ENCODE measurements at regions not wholly inside any gene's neighbourhood (a gene's known extent, or its start where the extent isn't known, plus 50 kb on each side); places are given as distances from the start of the nearest gene placed in this dataset.

DNA sequence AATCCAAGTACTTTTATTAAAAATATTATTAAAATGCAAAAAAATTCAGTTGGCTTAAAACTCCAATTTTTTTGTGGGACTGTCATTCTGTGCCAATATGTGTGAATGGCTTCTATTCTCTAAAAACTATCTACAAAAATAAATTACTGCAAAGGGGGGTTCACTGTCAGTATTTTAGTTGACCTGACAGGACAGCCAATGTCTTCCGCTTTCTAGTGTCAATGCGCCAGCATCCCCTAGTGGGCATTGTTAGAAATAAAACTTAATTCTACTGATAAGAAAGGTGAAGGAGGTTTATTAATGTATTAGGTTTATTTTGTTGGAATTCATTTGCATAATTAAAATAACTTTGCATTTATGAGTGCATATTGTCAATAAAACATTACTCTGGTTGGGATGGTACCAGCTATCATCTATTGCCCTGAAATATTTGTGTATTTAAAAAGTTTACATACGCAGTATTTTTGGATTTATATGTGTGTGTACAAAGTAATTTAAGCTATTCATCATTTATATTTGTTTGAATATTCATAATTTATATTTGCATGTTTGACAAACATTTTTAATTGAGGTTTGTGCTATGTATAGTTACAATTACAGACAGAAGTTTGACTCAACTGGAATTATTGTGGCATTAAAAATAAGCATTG lies 527.2 kb downstream of the FLRT2 start:
- peak; percentile 58 for DNase-seq (ENCODE audit: low spot score)

DNA sequence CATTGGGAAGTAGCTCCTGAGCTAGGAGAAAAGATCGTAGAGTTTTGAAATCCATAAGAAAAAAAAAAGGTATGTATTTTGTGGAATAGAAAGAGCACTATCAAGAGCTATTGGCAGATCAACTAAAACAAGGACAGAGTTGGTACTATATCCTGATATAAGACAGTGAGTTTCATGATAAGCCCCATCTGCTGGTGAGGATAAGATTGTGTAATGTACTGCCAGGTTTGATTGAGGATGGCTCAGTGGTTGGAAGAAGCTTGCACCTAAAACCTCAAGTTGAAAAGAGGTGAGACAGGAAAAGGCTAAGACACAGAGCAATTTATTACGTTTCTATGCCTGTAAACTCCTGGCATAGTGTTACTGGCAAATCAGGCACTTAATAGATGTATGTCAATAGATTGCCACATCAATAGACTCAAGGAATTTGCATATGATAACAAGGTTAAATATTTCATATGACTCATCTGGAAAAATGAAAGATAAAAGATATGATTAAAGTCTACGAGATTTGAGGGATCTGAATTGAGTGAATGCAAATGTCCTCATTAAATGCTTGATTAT lies 525.6 kb downstream of the FLRT2 start:
- DNase-seq (ENCODE audit: low spot score) = peak; percentile 16

DNA sequence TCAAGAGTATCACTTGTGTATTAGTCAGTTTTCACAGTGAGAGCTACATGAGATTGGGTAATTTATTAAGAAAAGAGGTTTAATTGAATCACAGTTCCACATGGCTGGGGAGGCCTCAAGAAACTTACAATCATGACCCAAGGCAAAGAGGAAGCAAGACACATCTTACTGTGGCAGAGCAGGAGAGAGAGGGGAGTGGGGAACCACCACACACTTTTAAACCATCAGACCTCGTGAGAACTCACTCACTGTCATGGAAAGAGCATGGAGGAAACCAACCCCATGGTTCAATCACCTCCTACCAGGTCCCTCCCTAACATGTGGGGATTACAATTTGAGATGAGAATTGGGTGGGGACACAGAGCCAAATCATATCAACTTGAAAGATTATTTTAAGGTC lies 522.9 kb downstream of the FLRT2 start:
- DNase-seq (ENCODE audit: low spot score) = no peak

- peak; percentile 7 for DNase-seq (ENCODE audit: low spot score)
Measured at GRCh38 chr14:86050757-86051156, 520.8 kb downstream of the FLRT2 start.

GRCh38 chr14:86050072-86050683 lies 520.2 kb downstream of the FLRT2 start:
- DNase-seq (ENCODE audit: low spot score) = no peak

GRCh38 chr14:86039176-86039575 lies 509.2 kb downstream of the FLRT2 start:
- no peak for DNase-seq (ENCODE audit: low spot score)

DNA sequence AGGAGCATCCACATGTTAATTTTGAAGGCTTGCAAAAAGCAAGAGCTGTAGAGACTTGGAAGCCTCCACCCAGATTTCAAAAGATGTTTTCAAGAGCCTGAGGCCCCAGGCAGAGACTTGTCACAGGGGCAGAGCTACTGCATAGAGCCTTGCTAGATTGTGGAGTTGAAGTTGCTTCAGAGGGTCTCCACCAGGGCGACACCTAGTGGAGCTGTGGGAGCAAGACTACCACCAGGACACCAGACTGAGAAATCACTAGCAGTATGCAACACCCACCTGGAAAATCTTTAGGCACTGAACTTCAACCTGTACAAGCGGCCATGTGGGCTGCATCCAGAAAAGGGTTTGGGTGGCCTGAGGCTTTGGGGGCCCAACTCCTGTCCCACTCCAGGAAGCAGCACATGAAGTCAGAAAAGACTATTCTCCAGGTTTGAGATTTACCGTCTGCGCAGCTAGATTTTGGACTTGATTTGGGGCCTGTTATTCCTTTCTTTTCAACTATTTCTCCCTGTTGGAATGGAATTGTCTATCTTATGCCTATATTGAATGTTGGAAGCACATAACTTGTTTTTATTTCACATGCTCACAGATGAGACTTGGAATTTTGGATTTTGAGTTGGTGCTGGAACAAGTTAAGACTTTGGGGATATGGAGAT lies 508.6 kb downstream of the FLRT2 start:
- DNase-seq (ENCODE audit: low spot score) = peak; percentile 49

- no peak for DNase-seq (ENCODE audit: low spot score)
Measured at GRCh38 chr14:86035882-86036281, 505.9 kb downstream of the FLRT2 start.

DNA sequence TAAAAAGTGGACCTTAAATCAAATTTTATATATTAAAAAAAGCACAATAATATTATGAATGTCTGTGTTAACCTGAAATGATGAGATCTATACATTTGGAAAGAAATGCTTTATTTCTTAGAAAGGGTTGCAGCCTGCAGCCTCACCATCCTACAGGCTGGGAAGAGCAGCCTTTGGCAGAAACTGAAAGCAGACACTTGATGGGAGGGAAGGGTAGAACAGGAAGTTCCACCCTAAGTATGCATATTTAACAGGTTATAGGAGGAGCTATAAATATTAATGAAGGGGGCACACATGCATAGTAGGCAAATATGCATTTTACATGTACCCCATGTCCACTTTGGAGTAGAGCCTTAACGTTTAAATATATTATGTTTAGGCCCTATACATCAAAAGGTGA lies 498.0 kb downstream of the FLRT2 start:
- DNase-seq (ENCODE audit: low spot score) = no peak

DNA sequence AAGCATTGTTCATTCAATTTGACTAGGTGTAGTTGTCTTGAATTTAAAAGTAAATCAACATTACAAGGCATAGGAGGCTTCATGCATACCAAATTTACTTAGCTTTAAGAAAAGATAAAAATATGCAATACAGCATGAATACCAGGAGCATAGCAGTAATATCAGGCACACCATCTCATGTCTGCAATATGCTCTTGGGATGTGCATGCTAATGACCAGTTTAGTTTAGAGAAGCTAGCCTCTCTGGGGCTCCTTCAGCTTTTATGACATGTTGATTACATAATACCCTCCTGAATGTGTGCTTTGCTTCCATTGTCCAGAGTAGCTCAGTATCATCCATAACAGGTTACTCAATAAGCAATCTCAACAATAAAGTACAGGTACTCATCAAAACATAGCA lies 497.2 kb downstream of the FLRT2 start:
- no peak for DNase-seq (ENCODE audit: low spot score)

- no peak for DNase-seq (ENCODE audit: low spot score)
Measured at GRCh38 chr14:86022031-86022629, 492.2 kb downstream of the FLRT2 start.

DNA sequence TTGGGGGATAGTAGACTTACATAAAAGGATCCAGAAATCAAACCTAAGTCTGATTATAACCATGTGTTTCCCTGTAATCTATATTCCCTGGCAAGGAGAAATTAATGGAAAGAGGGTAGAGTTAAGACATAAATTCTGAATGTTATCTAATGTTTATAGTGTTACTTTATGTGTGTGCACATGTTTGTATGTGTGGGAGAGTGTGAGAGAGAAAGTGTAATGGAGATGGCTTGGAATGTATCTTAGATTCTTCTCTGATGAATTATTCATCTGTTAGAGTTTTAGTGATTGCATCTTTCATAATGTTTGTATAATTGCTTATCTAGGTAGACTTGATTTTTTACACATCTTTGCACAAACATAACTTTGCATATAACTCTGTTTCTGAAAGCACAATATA lies 490.9 kb downstream of the FLRT2 start:
- no peak for DNase-seq (ENCODE audit: low spot score)

DNA sequence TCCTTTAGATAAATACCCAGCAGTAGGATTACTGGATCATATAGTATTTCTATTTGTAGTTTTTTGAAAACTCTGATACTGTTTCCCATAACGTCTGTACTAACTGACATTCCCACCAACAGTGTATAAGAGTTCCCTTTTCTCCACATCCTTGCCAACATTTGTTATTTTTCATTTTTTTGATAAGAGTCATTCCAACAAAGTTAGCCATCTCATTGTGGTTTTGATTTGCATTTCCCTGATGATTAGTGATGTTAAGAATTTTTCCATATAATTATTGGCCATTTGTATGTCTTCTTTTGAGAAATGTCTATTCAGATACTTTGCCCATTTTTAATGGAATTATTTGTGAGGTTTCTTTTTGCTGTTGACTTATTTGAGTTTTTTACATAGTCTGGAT lies 486.0 kb downstream of the FLRT2 start:
- no peak for DNase-seq (ENCODE audit: low spot score)

DNA sequence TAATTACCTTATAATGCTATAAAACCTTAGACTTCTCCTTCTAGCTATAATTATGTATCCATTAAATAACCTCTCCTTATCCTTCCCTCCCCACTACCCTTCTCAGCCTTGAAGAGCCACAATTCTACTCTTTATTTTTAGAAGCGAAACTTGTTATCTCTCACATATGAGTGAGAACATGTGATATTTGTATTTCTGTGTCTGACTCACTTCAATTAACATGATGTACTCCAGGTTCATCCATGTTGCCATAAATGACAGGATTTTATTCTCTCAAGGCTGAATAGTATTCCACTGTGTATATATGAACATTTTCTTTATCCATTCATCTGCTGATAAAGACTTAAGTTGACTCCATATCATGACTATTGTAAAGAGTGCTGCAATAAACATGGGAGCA lies 485.6 kb downstream of the FLRT2 start:
- DNase-seq (ENCODE audit: low spot score) = no peak

DNA sequence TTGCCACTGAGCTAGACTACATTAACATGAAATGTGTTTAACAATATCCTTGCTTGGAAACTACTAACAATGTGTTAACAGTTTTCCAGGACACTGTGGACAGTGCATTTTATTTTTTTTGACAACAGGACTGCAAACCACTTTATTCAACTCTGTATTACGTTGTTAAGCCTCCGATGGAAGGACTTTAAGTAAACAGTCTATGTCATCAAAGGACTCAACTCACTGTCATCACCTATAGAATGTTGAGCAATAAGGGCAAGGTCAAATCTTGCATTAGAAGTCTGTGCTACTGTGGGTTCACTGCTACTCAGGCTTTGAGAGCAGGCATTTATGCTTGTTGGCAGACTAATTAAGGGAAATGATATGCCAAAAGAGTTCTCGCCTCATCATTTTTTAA lies 483.7 kb downstream of the FLRT2 start:
- DNase-seq (ENCODE audit: low spot score) = no peak

DNA sequence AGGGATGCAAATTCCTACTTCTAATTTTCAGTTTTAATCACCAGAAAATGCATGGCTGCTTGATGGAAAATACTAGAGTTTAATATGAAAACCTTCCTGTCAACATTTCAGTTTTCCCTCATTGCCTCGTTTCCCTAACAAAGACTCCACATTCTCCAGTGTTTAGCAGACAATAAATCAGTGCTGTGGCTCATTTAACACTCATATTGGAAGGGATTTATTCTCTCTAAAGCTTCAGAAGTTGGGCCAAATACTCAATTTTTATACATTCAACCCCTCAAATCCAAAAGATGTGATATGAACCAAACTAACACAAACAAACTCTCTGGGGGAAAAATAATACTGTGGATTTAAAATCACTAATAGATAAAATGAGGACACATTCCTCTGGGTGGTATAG lies 482.5 kb downstream of the FLRT2 start:
- no peak for DNase-seq (ENCODE audit: low spot score)

DNA sequence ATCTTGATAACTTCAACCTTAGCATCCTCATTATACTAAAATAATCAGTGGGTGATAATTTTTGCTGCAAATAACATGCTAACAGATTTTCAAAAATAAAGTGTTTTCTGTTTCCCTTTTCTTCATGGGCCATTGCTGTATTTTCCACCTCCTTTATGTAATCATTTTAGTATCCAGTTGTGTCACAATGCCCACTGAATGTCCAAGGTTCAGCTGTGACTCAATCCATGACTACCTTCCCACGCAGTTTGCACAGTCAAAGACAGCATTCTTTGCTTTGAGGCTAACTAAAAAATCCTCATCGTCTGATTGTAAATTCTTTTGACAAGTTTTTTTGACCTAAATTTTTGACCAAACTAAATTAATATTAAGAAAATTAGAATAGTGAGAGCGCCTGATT lies 474.1 kb downstream of the FLRT2 start:
- DNase-seq (ENCODE audit: low spot score) = no peak

DNA sequence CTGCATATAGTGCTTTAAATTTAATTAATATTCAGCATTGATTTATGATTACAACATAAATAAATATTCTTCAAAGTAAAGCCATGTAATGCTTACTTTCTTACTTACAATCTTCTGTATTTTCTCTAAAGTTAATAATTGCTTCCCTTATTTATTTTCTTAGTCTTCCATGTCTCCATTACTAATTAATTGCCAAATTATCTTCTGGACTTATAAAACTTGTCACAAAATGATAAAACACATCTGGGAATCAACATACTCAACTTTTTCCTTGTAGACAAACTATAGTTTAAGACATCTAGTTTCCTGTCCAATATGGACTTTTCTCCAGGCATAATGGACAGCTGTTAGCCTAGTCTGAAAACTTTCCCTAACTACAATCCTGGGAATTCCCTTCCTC lies 466.6 kb downstream of the FLRT2 start:
- no peak for DNase-seq (ENCODE audit: low spot score)

- DNase-seq (ENCODE audit: low spot score) = no peak
Measured at GRCh38 chr14:85991156-85991555, 461.2 kb downstream of the FLRT2 start.

DNA sequence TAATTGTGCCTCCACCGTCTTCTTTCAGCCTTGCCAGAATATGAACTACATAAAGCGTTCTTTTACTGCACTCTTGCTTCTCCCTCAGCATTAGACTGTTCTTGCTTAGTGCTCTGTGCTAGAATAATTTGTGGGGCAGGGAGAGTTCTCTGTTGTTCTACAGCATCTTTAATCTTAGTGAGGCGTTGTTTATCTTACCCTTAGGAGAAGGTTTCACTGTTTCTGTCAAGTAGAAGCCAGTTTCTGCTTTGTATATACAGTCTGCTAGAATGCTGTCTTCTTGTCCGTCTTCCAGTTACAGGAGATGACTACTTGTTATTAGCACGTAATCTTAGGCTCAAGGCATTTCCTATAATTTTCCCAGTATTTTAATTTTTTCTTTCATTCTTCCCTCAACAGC lies 458.0 kb downstream of the FLRT2 start:
- no peak for DNase-seq (ENCODE audit: low spot score)

- DNase-seq (ENCODE audit: low spot score) = no peak
Measured at GRCh38 chr14:85987292-85987691, 457.3 kb downstream of the FLRT2 start.

DNA sequence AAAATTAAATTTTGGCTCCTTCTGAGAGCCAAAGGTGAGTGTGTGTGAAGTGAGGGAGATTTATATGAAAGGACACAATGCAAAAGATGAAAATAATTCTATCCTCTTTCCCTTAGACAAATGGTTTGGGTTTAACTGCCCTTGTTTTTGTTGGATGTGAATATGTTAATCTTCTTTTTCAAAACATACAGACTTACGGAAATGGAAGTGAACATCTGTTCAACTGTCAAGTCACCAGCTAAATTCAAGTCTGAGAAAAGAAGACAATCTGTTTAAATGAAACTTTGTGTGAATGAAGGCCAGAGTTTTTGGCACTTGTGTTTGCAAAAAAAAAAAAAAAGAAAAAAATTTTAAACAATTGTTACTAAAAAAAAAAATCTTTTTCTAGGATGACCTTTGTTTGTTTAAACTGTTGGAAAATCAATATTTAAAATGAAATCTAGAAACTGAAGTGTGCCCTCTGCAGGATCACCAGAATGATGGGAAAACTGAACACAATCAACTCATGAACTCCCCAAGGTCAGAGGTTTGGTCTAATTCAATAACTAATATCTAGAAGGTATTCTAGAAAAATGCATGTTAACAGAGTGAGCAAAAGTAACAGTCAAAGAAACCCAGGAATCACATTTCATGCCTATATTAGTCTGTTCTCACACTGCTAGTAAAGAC lies 448.8 kb downstream of the FLRT2 start:
- DNase-seq (ENCODE audit: low spot score) = no peak

All from Ammon's horn (tissue), 1 donor.